Heart left ventricle (tissue), 16 donors: ENCODE measurements at regions not wholly inside any gene's neighbourhood (a gene's known extent, or its start where the extent isn't known, plus 50 kb on each side); places are given as distances from the start of the nearest gene placed in this dataset.

ENCODE experiments used
- ATAC-seq, 4 donors: fragments of 200-7000 bp; cut with Tn5 transposase; one replicate each; pipeline ENCODE4 v1.9.1; 2020 to 2022; ENCODE audit warnings: moderate library complexity in 4 of 4, mild to moderate bottlenecking in 3 of 4, moderate number of reproducible peaks in 1 of 4
- DNase-seq, 5 donors: peaks; one replicate each; pipeline ENCODE4 v3.0.0-alpha.2; 2020
- H3K27ac ChIP-seq, 12 donors: fragments of 200-600 bp; sonication (generic) in 4 of 12; one replicate each; pipeline versions ENCODE4 v1.5.0 to v1.8.0; 2016 to 2022; ENCODE audit warnings: mild to moderate bottlenecking in 2 of 12
- H3K27me3 ChIP-seq, 9 donors: fragments of 200-600 bp; sonication (generic) in 2 of 9; one replicate each; pipeline versions ENCODE4 v1.5.1 to v1.8.0; 2016 to 2022; ENCODE audit warnings: mild to moderate bottlenecking in 3 of 9
- H3K36me3 ChIP-seq, 9 donors: fragments of 200-600 bp; sonication (generic) in 2 of 9; one replicate each; pipeline versions ENCODE4 v1.5.0 to v1.8.0; 2018 to 2022; ENCODE audit warnings: mild to moderate bottlenecking in 2 of 9
- H3K4me1 ChIP-seq, 12 donors: fragments of 200-600 bp; sonication (generic) in 4 of 12; one replicate each; pipeline versions ENCODE4 v1.5.0 to v1.8.0; 2016 to 2022; ENCODE audit warnings: mild to moderate bottlenecking in 3 of 12
- H3K4me3 ChIP-seq, 12 donors: fragments of 200-600 bp; sonication (generic) in 4 of 12; one replicate each; pipeline versions ENCODE4 v1.5.0 to v1.8.0; 2017 to 2022; ENCODE audit warnings: mild to moderate bottlenecking in 9 of 12, moderate library complexity in 4 of 12
- H3K9me3 ChIP-seq, 12 donors: fragments of 200-600 bp; sonication (generic) in 4 of 12; one replicate each; pipeline versions ENCODE4 v1.5.0 to v1.8.0; 2016 to 2022; ENCODE audit warnings: mild to moderate bottlenecking in 1 of 12
- POLR2A ChIP-seq, 2 donors: fragments of 450-650 bp; IDR thresholded peaks; one replicate each; pipeline ENCODE4 v1.6.1; 2017; ENCODE audit warnings: antibody characterized with exemption in 2 of 2, mild to moderate bottlenecking in 2 of 2, moderate library complexity in 2 of 2
- WGBS, 4 donors: extraction: QIAGEN DNeasy Blood & Tissue Kit in 2 of 4; methylation state at CpG; one replicate each; pipeline versions ENCODE4 v1.1.5 to v1.1.7; 2013 to 2018; 5-methylcytosine and 5-hydroxymethylcytosine counted together
- intact Hi-C, 10 donors: fragments of 100-400 bp; cut with DNase I; formaldehyde crosslinking; loops; one replicate each; pipeline versions ENCODE4 v1.11.1 to v1.14.2; 2022
- TF ChIP-seq, protein P1 (sequence below), 12 donors: fragments of 200-600 bp; sonication (generic) in 4 of 12; IDR thresholded peaks; one replicate each; pipeline versions ENCODE4 v1.5.0 to v1.8.0; 2018 to 2022; ENCODE audit warnings: antibody characterized with exemption in 12 of 12, mild to moderate bottlenecking in 5 of 12
- donor health status: ischemic (EF 13 %, LVEDD 7.1; RV severe dilation, severe dysfunction).
- donor health status: healthy with polysubstance abuse.
- donor health status: DM: no; HTN: yes; CAD: no.
- donor health status: DM: no; HTN: no; CAD: no.
- donor health status: ischemic (EF 25% LVEDD 6.9; RV normal size, moderate dysfunction).
- donor health status: ischemic (EF 25% LVEDD 5.7; RV mildly dilated, moderate dysfunction).
- donor health status: healthy.
- donor health status: DM: yes; HTN: yes; CAD: no.
- donor health status: ischemic (EF 35%, LVEDD 5.7; RV mildly dilated, moderate dysfunction).
- donor health status: nonischemic (EF 11% LVEDD 7.7; RV severe dilation, severe dysfunction).
- donor health status: DM: yes; HTN: yes; CAD: no.
- donor health status: PGD.
- donor health status: ischemic (EF 29% LVEDD 5.4; RV normal size, mild dysfunction).
- donor health status: nonischemic (EF 23%, LVEDD 6.1; RV moderate dilation, normal function).

DNA sequence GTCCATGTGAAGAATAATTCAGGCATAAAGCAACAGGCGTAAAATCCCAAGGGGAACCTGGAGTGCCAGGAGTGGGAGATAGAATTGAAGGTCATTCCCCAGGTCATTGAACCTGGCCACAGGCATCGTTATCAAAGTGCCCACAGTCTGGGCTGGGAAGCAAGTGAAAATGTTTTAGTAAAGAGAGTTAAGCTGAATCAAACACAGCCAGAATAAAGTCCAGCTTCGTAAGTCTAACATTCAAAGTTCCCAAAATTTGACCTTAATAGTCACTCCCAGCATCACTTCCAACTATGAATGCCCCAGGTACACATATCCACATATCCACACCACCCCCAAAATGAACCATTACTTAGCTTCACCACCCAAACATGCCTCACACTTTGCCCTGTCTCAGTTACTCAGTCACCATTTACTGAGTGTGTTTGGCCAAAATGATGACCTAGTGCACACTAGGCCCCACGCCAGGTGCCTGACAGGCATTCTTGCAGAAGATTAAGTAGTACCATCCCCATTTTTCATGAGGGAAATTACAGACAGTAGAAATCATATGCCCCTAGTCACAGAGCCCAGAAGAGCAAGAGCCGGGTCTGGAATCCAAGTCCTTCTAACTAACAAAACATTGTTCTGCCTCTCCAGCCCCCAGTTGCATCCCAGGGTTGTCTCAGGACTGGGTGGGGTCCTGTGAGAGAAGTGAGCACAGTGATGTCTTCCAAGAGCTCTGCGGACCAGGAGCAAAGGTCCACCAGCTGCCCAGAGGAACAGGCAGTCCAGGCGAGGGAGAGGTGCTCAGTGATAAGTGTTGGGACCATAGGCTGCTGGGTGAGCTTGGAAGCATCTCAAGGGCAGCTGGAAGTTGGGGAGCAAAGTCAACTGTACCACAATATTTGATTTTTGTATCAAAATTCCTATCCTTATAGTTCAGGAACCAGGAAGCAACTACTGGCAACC, 65.2 kb upstream of the MYCN start:
- H3K27me3 ChIP-seq = no peaks in the 10 kb centered on the region
- TF ChIP-seq, protein P1, sequence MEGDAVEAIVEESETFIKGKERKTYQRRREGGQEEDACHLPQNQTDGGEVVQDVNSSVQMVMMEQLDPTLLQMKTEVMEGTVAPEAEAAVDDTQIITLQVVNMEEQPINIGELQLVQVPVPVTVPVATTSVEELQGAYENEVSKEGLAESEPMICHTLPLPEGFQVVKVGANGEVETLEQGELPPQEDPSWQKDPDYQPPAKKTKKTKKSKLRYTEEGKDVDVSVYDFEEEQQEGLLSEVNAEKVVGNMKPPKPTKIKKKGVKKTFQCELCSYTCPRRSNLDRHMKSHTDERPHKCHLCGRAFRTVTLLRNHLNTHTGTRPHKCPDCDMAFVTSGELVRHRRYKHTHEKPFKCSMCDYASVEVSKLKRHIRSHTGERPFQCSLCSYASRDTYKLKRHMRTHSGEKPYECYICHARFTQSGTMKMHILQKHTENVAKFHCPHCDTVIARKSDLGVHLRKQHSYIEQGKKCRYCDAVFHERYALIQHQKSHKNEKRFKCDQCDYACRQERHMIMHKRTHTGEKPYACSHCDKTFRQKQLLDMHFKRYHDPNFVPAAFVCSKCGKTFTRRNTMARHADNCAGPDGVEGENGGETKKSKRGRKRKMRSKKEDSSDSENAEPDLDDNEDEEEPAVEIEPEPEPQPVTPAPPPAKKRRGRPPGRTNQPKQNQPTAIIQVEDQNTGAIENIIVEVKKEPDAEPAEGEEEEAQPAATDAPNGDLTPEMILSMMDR (IDR thresholded peaks at IDR 0.05) = no peak
- no peak for TF ChIP-seq POLR2A (IDR thresholded peaks at IDR 0.05)

DNA sequence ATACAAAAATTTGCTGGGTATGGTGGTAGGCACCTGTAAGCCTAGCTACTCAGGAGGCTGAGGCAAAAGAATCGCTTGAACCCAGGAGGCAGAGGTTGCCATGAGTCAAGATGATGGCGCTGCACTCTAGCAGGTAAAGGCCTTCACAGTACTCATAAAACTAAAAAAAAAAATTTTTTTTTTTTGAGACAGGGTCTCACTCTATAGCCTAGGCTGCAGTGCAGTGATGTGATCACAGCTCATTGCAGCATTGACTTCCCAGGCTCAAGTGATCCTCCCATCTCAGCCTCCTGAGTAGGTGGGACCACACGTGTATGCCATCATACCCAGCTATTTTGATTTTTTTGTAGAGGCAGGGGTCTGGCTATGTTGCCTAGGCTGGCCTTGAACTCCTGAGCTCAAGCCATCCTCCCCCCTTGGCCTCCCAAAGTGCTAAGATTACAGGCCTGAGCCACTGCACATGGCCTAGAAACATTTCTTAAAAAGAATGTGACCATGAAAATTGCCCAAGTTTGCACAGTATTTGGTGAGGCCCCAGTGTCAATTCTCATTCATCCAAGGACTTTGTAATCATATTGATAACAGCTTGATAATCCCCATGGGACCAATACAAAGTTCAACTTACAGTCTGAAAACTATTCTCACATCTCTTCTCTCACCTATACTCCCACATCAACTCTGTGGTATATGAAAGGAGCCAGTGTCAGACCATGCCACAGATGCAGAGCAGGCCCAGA, 64.2 kb upstream of the MYCN start:
- H3K36me3 ChIP-seq = no peaks in the 10 kb centered on the region
- ATAC-seq = no peak
- intact Hi-C loops = no loop called here
- no peaks in the 10 kb centered on the region for H3K27me3 ChIP-seq
- no peak for DNase-seq
- H3K4me3 ChIP-seq = no peak overlapping the region
- no peaks in the 10 kb centered on the region for H3K4me1 ChIP-seq
- no peak for TF ChIP-seq POLR2A (IDR thresholded peaks at IDR 0.05)
- TF ChIP-seq, protein P1 (IDR thresholded peaks at IDR 0.05) = no peak
- WGBS, 4 donors = 93 to 97% (median 94%) methylated on average over 3 of the region's 3 CpGs
- peaks cover 0 to 8% (median 0%) of the 10 kb centered on the region in 12 donors for H3K9me3 ChIP-seq
- no peak overlapping the region for H3K27ac ChIP-seq

More for the DNA sequence above, 65.2 kb upstream of the MYCN start:
- DNase-seq (no peak), ATAC-seq (no peak)
- Histone ChIP-seq H3K27ac (no peak overlapping the region), H3K9me3 (peaks cover 0 to 8% (median 0%) of the 10 kb centered on the region in 12 donors), H3K4me1 (no peaks in the 10 kb centered on the region), H3K36me3 (no peaks in the 10 kb centered on the region), H3K4me3 (no peak overlapping the region)
- intact Hi-C loops = no loop called here
- WGBS, 4 donors = 85 to 89% (median 87%) methylated on average over 7 of the region's 7 CpGs

DNA sequence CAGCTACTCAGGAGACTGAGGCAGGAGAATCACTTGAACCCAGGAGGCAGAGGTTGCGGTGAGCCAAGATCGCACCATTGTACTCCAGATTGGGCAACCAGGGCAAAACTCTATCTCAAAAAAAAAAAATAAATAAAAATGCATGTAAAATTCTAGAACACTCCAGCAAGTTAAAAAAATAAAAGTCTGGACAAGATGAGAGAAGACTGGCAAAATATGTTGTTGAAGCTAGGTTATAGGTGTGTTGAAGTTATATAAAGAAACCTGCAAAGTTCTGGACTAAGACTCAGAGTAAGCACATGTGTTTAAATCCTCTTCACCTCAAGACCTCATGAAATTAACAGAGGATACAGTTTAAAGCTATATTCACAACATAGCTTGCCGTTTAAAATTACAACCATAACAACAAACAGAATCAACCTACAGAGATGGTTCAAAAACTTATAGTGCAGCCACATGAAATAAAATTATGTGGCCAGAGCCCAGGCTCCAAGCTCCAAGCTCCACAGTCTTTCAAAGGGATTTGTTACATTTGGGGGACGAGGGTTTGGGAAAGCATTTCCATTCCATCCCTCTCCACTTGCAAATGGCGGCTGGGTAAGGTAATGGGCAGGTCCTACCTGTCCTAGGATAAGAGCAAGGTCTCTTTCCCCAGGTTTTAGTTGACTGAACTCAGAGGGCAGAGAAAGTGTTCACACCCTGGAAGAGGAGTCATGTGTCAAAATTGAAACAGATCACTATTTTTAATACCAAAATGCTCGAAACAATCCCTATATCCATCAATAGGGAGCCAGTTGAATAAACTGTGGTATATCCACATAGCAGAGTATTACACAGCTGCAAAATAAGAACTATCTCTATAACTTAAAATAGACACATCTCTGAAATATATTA, 59.9 kb upstream of the MYCN start:
- Histone ChIP-seq H3K9me3 (peaks cover 0 to 8% (median 0%) of the 10 kb centered on the region in 12 donors), H3K27me3 (no peaks in the 10 kb centered on the region), H3K4me3 (no peak overlapping the region), H3K4me1 (no peaks in the 10 kb centered on the region), H3K36me3 (no peaks in the 10 kb centered on the region), H3K27ac (no peak overlapping the region)
- intact Hi-C loops = no loop called here
- WGBS, 4 donors = 96 to 99% (median 97%) methylated on average over 6 of the region's 6 CpGs
- no peak for TF ChIP-seq POLR2A (IDR thresholded peaks at IDR 0.05)
- TF ChIP-seq, protein P1 (IDR thresholded peaks at IDR 0.05) = no peak
- ATAC-seq (no peak), DNase-seq (no peak)
